LNCaP clone FGC (cell line): ENCODE measurements at regions not wholly inside any gene's neighbourhood (a gene's known extent, or its start where the extent isn't known, plus 50 kb on each side); places are given as distances from the start of the nearest gene placed in this dataset.

Experiments used
- DNase-seq: peaks from one replicate; pipeline ENCODE4 v3.0.0-alpha.2; 2011; ENCODE audit warnings: low read depth
- H3K4me3 ChIP-seq: 2 replicates; pipeline ENCODE4 v1.5.1; 2011; ENCODE audit warnings: mild to moderate bottlenecking, low read depth, low read length, control low read depth
- TF ChIP-seq, protein P1 (sequence below): IDR thresholded peaks from 2 replicates; pipeline ENCODE4 v1.5.1; 2012; ENCODE audit warnings: mild to moderate bottlenecking; ENCODE audit not compliant: control insufficient read depth, insufficient read depth; ENCODE audit errors: extremely low read depth

GRCh38 chr3:118272991-118273390, 761.7 kb downstream of the IGSF11 start:
- H3K4me3 ChIP-seq, result no peak overlapping the region
- TF ChIP-seq, protein P1, sequence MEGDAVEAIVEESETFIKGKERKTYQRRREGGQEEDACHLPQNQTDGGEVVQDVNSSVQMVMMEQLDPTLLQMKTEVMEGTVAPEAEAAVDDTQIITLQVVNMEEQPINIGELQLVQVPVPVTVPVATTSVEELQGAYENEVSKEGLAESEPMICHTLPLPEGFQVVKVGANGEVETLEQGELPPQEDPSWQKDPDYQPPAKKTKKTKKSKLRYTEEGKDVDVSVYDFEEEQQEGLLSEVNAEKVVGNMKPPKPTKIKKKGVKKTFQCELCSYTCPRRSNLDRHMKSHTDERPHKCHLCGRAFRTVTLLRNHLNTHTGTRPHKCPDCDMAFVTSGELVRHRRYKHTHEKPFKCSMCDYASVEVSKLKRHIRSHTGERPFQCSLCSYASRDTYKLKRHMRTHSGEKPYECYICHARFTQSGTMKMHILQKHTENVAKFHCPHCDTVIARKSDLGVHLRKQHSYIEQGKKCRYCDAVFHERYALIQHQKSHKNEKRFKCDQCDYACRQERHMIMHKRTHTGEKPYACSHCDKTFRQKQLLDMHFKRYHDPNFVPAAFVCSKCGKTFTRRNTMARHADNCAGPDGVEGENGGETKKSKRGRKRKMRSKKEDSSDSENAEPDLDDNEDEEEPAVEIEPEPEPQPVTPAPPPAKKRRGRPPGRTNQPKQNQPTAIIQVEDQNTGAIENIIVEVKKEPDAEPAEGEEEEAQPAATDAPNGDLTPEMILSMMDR, result no peak
- DNase-seq, result no peak

- DNase-seq, result no peak
- TF ChIP-seq, protein P1, result no peak
These were observed 756.8 kb downstream of the IGSF11 start for GRCh38 chr3:118277814-118278213.

DNA sequence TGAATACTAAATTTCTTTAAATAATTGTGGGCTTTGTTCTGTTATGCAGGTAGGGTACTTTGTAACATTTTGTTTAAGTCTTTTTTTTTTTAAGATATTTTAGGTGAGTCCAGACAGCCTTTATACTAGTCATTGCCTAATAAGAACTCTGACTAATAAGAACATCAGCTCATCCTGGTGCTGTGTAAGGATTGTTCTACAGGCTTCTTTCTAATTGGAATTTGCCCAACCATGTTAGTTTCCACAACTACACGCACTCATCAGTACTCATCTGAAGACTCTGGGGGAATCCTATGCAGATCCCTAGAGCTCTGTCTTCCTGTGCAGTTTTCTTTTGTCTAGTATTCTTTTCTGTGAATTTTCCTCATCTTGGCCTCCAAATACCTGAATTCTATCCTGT, 741.8 kb downstream of the IGSF11 start:
- TF ChIP-seq, protein P1, result no peak

More at GRCh38 chr3:118277814-118278213, 756.8 kb downstream of the IGSF11 start:
- H3K4me3 ChIP-seq, result no peak overlapping the region

DNA sequence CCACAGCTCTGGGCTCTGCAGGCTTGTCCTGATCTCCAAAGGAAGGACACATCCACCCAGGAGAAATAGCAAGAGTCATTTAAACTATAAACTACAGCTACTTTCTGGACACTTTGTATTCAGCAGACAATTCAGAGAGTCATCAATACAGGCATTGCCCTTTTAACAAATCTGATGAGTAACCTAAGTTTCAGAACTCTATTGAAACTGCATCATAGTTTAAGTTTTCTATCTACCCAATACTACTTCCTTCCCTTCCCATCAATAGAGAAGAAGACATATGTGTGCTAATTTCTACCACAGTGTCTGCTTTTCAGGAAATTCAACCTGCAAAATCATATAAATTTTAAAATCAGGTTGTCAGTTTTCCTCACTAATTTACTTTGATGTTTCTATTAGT, 736.5 kb downstream of the IGSF11 start:
- DNase-seq, result no peak
- no peak overlapping the region for H3K4me3 ChIP-seq
- TF ChIP-seq, protein P1, result no peak

More for the DNA sequence above, 741.8 kb downstream of the IGSF11 start:
- no peak for DNase-seq
- H3K4me3 ChIP-seq, result no peak overlapping the region

- TF ChIP-seq, protein P1, result no peak
- no peak for DNase-seq
- no peak overlapping the region for H3K4me3 ChIP-seq
These were observed 730.1 kb downstream of the IGSF11 start for GRCh38 chr3:118304557-118304956.

GRCh38 chr3:118332699-118333098, 701.9 kb downstream of the IGSF11 start:
- H3K4me3 ChIP-seq, result no peak overlapping the region
- TF ChIP-seq, protein P1, result no peak
- no peak for DNase-seq

- no peak overlapping the region for H3K4me3 ChIP-seq
- TF ChIP-seq, protein P1, result no peak
- no peak for DNase-seq
These were observed 697.0 kb downstream of the IGSF11 start for GRCh38 chr3:118337649-118338048.
